NCI-H1436 (cell line): ENCODE measurements at regions not wholly inside any gene's neighbourhood (a gene's known extent, or its start where the extent isn't known, plus 50 kb on each side); places are given as distances from the start of the nearest gene placed in this dataset.

Source experiments
- DNase-seq: peaks from one replicate; lab custom pipeline; 2025; lab: John Stamatoyannopoulos, UW

DNA sequence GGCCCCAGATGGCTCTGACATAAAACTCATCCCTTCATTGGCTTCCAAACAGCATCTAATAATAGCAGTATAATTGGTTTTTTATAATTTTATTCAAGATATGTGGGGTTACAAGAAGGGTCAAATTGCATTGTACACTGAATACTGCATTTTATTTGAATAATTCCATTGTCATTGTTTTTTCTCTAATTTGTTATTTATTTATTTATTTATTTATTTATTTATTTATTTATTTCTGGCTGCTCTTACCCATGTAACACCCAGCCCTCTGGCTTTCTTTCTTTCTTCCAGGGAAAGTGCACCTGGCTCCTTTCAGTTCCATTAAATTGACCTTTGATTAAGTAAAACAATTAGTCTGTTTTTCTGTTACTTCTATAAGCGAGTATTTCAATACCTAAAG is 210.1 kb downstream of the CDH9 start:
- DNase-seq = no peak

DNA sequence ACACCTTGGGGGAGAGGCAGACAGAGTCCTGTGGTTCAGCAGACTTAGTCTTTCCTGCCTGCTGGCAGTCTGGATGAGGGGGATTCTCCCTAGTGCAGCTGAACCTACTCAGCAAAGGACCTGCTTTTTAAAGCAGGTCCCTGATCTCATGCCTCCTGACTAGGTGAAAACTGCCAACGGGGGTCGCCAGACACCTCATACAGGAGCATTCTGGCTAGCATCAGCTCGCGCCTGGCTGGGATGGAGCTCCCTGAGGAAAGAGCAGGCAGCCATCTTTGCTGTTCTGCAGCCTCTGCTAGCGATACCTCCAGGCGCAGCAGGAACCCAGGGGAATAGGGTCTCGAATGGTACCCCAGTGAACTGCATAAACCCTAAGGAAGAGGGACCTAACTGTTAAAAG is 225.2 kb downstream of the CDH9 start:
- DNase-seq = no peak

DNA sequence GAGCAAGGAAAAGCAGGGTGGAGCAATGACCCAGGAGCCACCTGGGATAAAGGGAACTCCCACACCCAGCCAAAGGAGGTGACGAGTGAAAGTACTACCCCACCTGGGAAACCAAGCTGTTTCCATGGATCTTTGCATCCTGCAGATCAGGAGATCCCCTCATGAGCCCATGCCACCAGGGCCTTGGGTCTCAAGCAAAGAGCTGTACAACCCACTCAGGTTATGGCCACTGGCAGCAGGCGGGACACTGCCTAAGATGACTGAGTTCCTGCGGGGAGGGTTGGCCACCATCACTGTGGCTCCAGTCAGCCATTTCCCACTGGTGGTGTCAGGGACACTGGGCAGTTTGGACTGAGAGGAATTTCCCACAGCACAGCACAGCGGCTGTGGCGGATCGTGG is 225.7 kb downstream of the CDH9 start:
- no peak for DNase-seq

DNA sequence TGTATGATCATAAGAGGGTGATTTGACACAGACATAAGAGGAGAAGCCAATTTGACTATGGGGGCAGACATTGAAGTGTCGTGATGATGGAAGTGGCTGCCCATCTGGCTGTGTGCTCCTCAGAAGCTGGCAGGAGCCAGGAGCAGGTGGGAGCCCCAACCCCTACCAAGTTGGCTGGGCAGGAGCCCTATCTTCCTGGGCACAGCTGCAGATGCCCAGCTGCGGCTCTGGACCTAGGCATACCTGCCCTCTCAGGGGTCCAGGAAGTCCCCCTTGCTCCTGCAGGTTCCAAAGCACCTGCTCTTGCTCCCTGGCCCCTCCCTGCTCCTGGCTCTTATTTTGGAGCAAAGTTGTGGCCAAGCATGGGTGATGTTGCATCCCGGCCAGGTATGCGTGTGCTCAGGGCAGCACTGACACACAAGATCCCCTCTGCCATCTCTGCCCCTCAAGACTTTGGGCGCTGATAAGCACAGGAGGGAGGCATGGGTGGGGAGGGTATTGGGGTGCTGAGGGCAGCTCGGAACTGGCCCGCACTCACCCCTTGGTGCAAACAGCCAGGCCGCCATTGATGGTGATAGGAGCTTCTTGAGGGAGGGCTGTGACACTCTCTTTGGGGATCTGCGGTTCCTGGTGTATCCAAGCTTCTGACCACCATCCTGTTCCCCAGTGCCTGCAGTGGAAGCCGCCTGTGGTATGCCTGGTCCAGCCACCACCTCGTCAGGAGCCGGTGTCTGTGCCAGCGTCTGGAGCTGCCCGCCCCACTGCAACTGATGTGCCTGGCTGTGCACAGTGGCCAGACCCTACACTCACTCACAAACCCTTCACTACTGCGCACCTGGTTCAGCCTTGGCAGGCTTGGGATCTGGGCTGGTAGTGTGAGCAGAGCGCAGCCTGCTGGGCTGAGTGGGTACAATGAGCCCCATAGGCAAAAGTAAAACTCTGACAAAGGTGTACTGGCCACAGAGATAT is 230.9 kb downstream of the CDH9 start:
- no peak for DNase-seq

DNA sequence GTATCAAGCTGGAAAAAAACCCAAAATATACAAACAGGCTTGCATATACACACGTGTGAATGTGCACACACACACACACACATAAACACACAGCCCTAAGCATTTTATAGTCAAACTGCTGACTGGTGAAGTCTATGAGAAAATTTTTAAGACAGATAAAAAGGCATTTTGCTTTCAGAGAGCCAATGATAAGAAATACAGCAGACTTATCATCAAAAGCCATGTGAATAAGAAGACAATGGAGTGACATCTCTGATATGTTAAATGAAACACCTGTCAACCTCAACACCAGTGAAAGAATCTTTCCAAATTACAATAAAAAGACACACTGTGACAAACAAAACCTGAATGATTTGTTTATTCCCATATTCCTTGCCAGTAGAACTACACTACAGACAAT is 233.3 kb downstream of the CDH9 start:
- peak; percentile 4 for DNase-seq

DNA sequence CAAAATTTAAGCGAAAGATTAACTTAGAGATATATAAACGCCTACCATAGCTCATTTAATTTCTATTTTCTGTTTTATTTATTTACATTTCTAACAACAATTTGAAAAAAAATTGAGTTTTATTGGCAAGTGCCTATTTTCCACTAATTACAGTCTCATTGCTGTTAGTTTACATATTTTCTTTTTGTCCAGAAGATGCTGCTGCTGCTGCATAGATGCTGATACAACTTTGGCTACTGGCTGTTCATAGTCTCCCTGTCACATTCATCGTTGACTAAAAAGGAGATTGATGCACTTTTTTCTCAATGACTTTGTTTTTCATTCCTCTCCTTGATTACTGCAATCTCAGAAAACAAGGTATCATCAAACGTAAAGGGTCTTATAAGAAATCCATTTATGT is 235.4 kb downstream of the CDH9 start:
- no peak for DNase-seq

DNA sequence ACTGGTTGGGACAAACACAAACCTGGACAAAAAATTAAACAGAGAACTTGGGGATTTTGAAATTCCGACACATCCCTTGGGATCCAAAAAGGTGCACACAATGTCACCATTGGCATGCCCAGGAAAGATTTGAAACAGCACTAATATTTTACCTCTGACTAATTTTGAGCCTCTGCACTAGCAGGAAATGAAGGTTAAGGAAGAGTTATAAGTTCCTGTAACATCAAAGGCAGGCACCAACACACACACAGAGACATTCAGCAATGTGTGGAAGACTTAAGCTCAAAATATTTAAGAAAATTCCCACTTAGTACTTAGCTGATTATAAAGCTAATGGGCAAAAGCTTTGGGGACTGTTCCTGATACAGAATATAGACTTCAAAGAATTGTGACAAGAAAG is 247.0 kb downstream of the CDH9 start:
- DNase-seq = no peak

DNA sequence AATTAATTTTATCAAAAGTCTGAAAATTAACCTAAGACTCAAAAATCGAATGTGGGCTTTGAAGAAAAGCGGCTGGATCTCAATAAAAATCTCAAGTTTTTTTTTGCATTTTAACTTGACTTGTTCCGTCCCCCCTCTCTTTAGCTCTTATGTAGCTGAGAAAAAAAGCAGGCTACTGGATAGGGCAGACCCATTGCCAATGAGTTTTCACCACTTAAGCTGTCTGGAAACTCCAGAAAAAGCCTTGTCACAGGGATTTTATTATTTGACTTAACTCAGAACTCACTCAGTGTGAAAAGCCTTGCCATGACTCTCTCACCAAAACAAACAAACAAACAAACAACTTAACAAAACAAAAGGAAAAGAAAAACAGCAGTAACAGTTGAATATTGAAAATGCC is 247.4 kb downstream of the CDH9 start:
- DNase-seq = no peak

DNA sequence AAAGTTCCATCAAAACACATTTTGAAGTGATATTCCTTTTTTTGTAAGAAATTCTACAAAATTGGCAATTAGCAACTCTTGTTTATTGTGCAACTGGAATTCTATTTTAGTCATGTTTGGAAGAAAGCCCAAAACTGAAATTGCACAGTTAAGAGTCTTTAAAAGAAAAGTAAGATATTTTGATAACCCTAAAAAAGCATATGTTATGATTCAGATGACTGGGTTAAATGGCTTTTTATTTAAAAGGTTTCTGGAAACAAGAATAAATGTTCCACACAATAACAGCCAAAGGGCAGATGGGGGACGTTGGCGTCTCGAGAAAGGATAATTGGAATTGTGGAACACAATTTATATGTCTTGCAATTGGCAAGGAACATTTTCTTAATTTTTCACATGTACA is 275.2 kb downstream of the CDH9 start:
- no peak for DNase-seq

DNA sequence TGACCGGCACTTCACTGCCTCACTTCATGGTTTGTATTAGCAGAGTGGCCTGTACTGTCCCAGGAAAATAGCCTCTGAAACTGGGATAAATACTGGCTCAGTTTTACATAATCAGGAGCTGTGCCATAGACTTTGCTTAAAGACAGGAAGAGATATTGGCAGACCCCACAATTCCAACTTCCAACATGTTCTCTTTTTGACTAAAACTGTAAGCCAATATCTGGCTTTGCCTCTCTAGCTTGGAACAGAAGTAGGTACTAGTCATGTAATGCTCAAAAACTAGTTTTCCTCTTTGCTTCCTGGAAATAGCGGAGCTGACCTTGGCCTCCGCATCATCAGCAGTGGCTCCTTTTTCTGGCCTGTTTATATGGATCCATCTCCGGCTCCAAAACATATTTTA is 276.9 kb downstream of the CDH9 start:
- no peak for DNase-seq

DNA sequence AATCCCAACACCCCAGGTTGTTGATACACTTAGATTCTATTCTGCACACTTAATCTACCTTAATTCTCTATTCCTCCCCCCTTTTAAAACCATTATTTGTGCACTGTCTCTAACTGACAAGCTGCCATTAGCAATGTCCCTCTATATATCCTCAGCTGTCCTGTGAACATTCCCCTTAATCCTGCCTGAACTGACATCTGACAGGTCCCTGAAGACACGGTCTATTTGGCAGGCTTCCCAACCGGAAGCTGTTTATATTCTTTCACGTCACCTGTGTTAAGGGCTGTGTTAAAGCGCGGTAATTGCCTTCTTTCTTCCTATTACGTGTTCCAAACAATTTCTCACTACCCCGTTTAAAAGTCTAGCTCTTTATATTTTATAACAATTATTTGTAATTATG is 277.3 kb downstream of the CDH9 start:
- DNase-seq = peak; percentile 85

DNA sequence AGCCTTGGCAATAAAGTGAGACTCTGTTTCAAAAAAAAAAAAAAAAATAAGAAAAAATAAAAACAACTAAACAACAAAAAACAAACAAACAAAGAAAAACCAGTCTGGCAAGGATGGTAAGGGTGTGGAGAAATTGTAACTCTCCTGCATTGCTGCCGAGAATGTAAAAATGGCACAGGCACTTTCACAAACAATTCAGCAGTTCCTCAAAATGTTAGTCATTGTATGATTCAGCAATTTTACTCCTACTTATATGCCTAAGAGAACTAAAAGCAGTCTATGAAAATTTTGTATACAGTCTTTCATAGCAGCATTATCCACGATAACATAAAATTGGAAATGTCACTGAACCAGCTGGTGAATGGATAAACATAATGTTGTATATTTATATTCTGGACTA is 280.4 kb downstream of the CDH9 start:
- no peak for DNase-seq

DNA sequence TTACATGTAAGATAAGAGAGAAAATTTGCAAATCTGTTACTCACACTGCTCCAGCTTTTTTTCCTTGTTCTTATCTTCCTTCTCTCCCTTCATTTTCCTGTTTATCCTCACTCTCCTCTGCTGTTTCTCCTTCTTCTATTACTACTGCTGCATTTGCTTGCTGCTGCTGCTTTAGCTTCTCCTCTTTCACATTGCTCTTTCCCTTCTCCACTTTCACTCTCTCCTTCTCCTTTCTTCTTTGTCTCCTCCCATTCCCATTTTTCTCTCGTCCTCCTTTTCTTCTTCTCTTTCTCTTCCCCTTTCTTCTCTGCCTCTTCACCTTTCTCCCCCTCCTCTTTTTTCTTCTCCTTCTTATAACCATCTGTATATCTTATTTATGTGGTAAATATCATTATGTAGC is 288.6 kb downstream of the CDH9 start:
- DNase-seq = no peak

DNA sequence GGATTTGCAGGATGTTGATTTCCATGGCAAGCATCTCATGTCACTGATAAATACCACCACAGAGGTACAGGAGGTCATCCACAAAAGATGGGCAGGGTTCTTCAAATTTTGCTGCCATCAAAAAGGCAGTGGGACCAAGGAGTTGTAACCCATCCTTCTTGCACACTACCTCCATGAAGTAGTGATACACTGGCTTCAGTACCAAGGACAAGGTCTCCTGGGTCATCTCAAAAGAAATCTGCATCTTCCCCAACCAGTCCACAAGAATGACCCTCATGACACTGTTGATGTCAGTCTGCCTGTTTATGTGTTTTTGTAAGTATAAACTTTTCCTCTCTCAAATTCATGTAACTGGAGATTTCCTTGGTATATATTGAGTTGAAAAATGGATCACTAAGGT is 298.2 kb downstream of the CDH9 start:
- no peak for DNase-seq

DNA sequence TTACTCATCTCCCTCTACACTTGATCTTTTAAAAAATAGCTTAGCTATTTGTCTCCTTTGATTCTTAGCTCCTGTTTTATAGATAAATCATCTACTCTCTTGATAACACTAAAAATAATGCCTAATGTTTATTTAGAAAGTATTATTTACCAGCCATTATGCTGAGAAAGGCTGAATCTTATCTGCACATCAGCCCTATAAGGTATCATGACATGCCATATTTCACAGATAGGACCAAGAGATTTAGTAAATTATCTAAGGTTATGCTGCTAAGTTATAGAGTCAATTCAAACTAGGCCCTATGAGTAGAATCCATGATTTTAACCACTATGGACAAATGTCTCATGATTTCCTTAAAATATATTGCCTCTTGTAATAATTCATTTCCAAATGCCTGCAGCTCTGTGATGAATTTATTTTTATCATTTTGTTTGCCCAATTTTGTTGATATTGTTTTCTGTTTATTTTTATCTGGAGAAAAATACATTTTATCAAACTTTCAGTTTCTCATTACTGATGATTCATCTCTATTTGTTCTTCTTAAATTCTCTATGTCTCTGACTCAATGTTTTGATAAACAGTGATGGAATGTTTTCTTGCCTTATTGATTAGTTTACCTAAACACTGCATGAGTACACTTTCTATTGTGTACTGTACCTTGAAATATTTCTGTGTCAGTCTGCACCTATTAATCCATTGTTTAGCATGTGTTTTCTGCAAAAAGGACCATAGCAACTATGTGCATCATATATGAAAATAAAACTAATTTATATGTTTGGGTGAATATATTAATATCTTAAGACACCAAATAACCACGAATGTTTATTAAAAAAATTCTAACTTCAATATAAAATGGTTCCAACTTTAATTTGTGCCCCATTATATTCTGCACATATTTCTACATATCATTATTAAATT is 300.8 kb downstream of the CDH9 start:
- DNase-seq = no peak

DNA sequence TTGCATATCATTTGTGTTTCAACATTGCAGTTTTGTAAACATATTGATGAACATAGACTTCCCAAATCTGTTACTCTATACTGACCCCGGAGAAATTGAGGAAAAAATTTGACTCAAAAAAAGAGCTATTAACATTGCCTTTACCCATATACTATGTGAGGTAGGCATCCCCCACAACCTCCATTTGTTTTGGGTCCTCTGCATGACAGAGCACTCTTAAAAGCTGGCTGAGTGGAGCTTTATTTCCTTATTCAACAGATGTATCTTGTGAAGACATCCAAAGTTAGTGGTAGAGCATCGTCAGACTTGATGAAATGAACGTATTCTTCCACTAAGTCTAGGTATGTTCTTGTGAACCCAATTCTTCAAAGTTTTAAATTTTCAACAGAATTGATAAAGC is 310.5 kb downstream of the CDH9 start:
- DNase-seq = no peak

DNA sequence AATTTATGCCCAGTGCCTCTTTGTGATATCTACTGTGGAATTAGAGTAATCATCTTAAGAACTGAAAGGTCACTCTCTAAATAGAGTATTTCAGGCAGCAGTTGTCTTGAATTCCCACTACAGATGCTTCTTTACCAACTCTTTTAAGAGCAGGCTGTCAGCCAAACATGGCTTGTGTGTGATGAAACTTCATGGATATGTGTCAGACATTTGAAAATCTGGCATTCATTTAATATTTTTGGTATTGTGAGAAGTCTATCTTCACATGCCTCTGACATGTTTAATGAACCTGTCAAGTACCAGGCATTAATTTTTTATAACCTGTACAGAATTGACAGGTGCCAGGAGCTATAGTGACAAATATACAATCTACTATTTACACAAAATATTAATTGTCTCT is 318.6 kb downstream of the CDH9 start:
- DNase-seq = no peak

DNA sequence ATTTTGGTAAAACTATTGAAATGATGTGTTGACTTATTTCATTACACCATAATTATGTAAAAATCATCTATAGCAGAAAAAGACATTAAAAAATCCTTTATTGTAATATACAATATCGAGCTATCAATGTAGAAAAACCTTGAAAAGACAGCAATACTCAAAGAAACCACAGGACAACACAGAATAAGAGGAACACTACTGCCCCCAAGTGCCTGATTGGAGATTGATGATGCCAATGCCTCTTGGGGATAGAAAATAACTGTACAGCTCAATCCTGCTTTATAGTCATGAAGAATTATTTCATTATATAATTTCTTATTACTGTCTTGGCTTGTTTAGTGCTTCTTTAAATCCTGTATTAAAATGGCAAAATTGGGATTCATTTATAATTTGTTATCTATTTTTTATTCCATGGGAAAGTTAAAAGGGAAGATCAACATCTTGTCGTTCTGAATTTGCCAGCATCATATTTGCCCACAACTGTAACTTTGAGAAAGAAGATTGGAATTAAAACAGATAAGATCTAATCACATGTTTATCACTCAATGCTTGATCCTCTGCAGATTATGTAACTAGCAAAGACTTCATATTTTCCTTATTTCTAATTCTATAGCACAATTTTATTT is 337.5 kb downstream of the CDH9 start:
- no peak for DNase-seq

DNA sequence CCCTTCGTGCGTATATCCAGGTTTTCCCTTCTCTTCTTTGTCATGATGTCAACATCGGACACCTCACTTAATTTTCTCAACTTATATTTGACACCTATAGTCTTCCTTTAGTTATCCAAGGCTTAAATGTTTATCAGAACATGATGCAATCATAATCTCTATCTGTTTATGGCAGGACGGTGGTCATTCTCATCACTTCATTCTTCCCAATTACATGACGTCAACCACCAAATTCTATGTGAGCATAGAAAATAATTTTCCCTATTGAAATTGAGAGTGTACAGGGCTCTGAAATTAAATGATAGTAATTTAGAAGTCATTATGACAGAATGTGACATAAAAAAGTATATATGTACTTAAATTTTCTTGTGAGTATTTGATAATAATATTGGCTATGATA is 345.4 kb downstream of the CDH9 start:
- no peak for DNase-seq

DNA sequence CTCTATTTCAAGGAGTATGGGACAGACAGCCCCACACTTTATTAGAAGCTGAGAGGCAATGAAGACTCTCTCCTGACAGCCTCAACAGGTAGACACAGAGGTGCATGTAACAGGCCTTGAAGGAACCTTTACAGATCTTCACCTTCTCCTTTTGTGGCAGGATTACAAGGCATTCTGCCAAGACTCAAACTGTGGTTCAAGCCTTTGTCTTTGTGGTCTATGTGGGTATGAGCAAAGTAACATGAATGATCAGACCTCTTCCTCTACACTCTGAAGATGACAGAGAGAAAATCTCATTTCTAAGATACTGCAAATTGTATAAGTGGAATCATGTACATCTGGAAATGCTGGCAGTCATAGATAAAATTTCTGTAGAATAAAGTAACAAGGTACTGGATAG is 346.9 kb downstream of the CDH9 start:
- DNase-seq = no peak

DNA sequence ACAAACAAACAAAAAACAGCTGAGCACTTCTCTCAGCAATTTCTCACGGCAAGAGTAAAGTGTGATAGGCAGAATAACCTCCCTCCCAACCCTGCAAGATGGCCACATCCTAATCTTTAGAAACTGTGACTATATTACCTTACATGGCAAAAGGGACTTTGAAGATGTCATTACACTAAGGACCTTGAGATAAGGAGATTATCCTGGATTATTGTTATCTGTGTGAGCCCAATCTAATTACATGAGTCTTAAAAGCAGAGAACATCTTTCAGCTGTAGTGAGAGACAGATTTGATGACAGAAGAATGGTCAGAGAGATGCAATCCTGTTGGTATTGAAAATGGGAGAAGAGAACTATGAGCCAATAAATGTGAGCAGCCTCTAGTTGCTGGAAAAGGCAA is 347.9 kb downstream of the CDH9 start:
- no peak for DNase-seq

DNA sequence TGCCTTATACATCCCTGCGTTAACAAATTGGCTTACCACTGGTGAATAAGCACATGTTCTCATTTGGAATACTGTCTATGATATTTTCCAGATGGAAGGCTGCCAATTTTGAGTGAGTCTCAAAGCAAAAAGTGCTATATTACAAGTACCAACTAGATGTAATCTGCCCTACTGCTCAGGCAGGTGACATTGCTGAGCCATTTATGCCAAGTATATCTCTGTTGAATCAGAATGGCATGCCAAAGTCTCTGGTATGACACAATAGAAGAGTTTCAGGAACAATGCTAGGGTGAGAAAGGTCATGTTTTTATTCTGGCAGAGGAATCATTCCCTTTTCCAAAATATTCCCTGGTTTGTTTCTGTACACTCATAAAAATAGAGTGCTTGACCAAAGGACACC is 356.5 kb downstream of the CDH9 start:
- DNase-seq = no peak

DNA sequence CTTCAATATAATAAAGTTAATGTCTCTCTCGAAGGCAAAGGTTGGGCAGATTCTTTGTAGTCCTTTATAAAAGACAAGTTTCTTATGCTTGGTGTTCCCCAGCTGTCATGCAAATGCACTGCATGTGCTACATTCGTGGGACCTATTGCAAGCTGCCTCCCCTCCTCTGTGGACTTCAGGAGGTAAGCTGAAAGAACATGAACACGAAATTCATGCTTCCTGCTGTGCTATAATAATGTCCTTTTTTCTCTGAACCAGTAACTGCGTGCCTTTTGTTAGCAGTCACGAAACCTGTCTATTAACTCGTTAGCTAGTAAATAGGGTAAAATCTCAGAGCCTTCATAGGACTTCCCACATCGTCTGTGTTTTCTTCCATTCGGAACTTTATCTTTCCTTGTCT is 363.5 kb downstream of the CDH9 start:
- DNase-seq = no peak
